DMS153 treated with DMSO at 0.1 percent for 48 hours (cell line): ENCODE measurements at regions not wholly inside any gene's neighbourhood (a gene's known extent, or its start where the extent isn't known, plus 50 kb on each side); places are given as distances from the start of the nearest gene placed in this dataset.

Source experiments
- DNase-seq: peaks from one replicate; lab custom pipeline; 2025; ENCODE audit not compliant: unreplicated experiment; lab: John Stamatoyannopoulos, UW

DNA sequence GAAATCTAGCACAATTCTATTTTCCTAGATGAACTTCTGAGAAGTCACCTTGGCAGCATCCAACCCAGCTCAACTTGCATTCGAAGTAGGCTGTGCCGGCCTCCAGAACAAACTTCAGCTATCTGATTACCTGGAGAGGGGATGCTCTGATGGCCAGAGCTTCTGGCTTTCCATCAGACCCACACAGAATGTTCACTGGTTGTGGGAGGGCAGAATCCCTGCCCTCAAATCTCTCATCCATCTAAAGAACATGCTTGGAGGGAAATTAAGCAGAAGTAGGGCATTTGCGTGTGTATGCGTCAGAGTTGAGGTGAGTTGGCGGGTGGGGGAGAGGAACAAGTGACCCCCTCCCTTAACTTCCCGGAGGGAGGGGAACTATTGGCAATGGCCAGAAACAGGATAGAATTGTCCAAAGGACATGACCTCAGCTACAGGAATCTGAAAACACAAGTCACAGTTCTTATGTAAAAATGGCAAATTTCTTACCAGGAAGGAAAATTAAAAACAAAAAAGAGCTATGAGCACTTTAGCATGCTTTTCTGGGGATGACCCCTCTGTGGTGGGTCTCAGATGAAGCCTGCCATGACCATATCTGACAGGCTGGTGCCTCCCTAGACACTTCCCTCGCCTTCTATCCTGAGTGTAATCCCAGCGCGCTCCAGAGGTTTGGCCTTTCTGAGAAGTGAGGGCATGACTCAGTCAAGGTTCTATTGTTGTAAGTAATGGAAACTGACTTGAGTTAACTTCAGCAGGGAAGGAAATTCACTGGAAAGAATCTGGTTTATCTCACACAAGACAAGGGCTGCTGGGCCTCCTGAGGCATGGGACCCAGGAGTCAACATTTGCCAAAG is 278.8 kb downstream of the RPS24 start:
- DNase-seq, result no peak

DNA sequence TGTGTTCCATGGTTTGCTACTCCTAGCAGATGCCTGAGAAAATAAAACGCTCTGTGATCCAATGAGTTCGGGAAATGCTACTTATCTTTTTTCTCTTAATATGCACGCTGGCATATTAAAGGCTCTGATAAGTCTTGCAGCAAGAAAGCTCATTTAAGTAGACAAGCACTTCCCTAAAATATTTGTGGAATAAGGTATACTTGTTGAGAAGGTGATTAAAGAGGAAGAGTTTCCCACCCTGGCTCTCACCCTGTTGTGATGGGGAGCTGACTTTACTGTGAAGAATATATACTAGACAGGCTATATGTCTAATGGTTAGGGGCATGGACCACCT is 279.4 kb downstream of the RPS24 start:
- DNase-seq, result no peak

DNA sequence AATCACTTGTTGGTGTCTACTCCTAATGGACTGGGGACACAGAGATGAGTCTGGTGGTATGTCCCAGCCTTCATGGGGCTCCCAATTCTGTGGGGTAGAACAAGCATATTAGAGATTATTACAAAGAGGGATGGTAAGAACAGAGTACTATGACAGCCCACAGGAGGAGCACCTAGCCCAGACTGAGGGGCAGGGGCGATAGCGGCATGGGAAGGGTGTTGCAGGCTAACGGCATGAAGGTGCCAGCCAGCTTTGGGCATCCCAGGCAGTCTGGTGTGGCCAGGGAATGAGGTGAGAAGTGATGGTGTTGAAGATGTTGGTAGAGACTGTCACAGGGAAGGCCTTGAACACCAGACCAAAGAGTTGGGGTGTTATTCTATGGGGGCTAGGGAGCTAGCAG is 280.0 kb downstream of the RPS24 start:
- DNase-seq, result no peak

DNA sequence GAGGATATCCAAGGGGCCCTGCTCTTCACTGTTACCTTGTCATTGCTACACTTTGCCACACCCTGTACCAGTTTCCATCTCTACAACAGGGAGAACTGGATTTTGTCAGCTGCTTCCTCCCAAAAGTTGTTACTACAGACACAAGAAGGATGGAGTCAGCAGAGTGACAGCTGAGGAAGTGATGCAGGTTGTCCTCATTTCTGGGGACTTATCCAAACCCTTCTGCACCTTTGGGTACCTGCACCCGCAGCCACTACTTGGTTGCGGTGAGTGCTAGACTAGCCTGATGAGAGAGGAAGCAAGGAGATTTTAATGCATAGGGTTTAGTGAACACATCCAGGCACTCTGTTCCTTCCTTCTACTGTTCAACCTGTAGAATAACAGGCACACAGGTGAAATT is 281.0 kb downstream of the RPS24 start:
- no peak for DNase-seq

DNA sequence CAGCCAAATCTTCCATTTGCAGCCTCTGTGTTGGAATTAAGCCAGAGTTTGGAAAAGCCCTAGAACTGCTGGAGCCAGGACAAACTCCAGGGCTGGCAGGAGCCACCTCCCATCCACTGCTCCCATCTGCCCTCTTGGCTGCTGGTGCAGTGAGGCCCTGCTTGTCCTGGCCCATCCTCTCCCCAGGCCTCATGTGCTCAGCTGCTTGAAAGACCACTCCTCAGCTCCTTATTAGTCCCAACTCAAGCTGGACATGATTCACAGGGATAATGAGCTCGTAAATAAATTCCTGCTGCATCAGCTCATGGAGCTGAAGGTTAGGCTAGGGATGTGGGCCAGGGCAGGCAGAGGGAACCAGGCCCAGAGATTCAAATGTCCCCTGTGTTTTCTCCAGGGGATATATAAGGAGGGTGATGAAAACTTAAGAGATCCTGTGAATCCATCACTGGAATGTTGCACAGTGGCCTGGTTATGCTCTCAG is 282.8 kb downstream of the RPS24 start:
- DNase-seq, result no peak

DNA sequence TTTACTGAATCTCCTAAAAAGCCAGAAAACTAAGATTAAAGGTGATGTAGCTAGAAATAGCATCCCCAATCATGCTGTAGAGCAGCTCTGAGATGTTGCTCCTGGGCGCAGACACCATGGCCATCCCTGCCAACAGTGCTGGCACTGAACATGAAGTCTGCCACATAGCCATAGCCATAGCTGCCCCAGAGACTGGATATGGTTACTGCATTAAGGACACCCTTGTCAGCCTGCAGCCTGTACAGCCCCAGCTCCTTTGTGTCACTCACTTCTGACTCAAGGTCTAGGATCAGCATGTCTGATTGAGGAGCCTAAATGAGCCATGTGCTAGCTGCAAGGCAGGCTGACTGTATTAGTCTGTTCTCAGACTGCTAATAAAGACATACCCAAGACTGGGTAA is 284.6 kb downstream of the RPS24 start:
- no peak for DNase-seq

DNA sequence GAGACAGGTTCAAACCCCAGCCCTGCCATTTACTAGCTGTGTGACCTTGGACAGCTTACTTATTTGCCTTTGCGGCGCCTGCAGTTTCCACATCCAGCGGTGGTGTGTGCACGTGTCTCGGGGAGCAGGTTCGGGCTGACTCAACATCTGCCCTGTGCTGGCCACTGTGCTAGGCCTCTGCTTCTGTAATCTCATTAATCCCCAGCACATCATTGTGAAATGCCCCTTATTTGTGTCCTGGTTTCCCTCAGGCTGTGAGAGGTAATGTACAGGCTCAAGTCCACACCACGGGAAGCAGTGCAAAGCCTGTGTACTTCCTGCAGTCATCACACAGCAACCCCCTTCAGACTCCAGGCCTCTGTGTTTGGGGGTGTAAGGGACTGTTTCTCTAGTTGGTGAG is 285.7 kb downstream of the RPS24 start:
- DNase-seq, result no peak

DNA sequence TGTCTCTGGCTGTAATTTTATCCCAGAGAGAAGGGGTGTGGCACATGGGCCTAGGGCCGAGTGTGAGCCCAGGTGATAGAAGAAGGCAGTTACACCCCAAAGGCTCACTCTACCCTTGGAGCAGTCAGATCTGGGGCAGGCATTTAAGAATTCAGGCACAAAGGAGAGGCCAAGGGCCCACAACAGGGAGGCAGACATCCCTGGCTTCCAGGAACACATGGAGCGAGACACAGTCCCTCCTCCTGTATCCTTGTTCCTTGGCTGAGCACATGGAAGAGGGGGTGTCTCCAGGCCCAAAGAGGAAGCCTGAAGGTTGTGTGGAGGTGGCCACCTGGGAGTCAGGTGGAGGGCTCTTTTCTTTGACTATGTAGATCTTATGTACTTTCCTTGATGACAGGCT is 286.2 kb downstream of the RPS24 start:
- DNase-seq, result no peak

DNA sequence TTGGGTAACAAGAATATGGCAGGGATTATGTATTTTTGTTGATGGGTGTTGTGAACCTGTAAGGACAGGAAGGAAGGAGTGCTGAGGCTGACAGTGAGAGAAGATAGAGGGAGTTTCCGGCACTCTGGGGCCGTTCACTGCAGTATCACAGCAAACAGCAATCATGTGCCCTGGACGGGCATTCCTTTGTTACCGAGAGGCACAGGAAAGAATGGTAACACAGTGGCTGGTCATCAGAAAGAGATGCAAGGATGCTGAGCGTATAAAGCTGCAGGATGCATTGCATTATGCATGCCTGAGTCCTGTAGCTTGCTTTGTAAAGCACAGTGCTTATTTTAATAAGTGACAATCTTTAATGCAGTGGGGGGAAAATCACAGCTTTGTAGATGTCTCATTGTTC is 286.8 kb downstream of the RPS24 start:
- DNase-seq, result no peak

DNA sequence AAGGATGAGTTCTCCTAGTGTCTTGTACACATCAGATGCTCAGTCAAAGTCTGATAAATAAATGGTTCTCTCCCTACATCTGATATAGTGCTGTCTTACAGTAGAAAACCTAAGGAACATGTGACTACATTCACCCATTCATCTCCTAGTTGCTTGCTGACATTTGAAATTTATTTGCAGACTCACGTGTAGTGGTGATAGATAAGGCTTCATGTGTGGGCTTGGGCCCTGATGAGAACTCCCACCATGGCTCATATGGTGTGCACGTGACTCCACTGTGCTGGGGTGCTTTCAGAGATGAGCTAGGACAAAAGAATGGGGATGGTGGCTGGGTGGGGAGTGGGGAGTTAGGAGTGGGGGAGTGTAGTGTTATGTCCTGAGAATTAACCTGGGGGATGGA is 287.3 kb downstream of the RPS24 start:
- DNase-seq, result no peak

DNA sequence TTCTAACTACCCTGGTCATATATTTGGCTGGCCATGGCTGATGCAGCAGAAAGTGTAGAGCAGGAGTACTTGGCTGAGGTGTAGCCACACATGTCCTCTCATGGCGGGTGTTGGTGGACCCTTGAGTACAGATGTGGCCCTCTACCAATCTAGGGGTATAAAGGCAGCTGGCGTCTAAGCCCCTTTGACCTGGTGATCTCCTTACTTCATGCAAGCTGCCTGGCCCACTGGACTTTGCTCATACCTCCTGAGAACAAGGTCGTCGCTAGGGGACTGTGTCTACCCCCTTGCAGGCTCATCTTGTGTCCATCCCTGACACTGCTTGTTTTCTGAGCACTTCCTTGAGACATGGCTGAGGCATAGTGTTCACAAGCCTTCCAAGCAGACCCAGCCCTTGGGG is 287.8 kb downstream of the RPS24 start:
- DNase-seq, result no peak

DNA sequence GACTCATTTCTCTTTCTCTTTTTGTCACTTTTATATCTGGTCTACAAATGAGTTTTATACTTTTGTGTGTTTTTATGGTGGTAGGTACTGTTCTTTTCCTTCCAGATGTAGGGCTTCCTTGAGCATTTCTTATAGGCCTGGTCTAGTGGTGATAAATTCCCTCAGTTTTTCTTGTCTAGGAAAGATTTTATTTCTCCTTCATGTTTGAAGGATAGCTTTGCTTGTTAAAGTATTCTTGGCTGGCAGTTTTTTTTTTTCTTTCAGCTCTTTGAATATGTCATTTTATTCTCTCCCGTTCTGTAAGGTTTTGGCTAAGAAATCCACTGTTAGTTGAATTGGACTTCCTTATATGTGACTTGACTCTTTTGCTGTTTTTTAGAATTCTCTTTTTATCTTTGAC is 292.7 kb downstream of the RPS24 start:
- DNase-seq, result no peak

DNA sequence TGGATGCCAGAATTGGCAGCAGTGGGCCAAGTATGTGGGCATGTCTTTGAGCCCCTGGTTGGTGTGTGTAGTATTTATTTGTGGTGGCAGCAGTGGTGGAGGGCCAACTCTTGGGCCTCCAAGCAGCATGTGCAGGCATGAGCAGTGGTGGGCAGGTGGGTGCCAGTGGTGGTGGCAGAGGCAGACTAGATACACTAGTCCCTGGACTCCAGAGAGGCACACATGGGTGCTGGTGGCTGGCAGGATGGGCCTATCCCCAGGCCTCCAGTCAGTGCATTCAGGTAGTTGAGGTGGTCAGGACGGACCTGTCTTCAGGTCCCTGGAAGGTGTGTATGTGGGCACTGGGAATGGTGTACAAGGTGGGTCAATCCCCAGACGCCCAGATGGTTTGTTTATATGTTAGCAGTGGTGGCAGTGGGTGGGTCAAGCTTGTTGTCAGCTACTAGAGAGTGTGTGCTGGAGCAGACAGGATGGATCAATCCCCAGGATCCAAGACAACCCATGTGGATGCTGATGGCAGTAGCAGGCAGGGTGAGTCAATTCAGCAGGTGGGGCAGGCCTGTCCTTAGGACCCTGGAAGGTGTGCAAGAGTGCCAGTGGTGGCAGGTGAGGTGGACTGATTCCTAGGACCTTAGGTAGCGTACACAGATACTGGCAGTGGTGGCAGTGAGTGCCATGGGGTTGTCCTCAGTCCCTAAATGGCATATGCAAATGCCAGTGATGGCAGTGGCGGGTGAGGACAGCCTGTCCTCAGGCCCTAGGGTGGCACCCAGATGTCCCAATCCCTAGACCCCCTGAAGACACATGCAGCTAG is 294.3 kb downstream of the RPS24 start:
- DNase-seq, result no peak

DNA sequence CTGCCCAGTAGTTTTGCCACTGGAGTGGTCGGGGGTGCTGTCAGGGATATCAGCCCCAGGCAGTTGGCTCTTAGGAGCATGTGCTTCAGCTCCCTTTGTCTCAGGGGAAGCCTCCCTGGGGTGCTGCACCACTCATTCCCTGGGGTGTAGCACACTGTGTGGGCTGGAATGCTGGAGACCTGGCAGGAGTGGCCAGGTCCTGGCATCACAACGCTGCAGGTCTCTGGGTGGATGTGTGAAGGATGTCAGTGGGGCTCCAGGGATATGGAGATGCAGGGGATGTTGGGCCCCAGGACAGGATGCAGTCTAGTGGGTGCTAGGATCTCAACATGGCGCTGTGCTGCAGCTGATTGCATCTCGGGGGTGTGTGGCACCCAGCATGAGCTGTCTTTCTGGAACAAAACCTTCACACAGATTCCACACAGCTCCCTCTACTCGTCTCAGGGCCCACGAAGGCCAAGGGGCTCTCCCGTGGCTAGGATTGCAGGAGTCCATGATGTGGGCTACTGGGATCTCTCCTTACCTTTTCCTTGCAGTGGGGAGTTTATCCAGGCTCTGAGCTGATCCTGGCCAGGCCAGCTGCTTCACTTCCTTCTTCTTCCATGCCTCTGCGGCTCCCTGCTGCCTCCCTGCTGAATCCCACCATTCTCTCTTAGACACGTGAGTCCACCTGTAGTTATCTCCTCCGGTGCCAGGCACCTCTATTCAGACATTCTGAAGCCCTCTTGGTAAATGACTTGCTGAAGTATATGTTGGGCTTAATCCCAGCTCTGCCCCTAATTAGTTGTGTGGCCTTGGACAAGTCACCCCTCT is 295.1 kb downstream of the RPS24 start:
- DNase-seq, result no peak

DNA sequence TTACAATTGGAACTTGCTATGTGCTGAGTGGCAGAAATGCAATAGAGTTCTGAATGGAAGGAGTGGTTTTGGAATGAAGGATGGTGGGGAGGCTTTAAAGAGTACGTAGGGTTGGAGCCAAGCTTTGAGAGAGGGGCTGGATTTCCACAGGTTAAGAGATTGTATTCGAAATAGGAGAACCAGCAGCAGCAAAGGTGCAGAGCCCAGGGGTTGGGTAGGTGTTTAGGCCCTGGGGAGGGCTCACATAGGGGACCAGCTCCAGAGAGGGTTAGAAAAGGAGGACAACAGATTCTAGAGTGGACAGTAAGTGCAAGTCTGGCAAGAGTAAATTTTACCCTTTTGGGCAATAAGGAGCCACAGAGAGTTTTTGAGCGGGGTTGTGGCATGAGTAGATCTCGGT is 297.2 kb downstream of the RPS24 start:
- no peak for DNase-seq

DNA sequence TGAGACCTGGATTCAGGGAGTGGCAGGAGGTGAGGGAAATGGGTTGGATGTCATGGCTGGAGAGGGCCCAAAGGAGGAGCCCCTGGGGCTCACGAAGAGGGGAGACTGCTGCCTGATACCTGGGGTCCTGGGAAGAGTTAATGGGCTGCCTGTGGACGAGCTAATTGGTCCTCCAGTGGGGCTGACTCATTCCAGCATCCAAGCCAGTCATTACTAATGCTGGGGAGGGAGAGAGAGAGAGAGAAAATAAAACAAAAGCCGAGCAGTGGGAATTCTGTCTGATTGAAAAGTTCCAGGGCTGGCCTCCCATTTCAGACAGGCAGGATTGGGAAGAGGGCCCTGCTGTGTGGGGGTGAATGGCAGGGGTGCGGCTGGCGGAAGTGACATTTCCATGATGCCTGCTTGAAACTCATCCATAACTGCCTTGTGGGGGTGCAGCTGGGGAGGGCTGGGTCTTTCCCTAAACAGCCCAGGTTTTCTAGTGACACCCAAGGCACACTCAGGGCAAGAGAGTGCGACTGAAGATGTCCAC is 297.8 kb downstream of the RPS24 start:
- DNase-seq, result no peak

DNA sequence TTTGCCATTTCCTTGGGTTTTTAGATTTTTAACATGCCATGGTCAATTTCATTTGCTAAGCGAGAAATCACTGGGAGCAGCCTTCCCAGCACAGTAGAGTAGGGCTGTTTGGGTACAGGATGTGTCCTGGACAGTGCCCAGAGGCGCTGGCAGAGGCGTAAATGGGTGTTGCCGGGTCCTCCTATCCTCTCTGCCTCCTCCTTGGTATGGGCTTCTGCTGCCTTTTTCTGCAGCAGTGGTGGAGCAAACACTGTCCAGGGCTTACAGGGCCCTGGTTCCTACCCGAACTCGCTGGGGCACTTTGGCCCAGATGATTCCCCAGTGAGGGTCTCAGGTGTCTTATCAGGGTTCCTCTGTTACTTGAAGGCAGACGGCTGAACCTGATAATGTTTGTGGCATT is 298.3 kb downstream of the RPS24 start:
- no peak for DNase-seq

DNA sequence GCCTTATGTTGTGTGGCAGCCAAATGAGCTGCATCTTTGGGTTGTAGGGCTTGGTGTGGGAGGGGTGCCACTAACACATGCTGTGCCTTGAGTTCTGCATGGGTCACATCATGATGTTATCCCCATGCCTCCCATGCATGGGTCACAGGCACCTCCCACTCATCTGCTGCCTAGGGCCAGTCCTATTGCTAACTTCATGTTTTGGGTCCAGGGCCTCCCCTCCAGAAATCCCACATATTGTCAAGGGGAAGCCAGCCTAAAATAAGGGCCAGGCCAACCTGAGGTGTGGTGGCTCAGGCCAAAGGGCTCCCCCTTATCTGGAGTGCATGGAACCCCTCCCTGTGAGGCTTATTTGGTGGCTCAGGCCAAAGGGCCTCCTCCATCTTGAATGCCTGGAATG is 299.0 kb downstream of the RPS24 start:
- DNase-seq, result no peak

DNA sequence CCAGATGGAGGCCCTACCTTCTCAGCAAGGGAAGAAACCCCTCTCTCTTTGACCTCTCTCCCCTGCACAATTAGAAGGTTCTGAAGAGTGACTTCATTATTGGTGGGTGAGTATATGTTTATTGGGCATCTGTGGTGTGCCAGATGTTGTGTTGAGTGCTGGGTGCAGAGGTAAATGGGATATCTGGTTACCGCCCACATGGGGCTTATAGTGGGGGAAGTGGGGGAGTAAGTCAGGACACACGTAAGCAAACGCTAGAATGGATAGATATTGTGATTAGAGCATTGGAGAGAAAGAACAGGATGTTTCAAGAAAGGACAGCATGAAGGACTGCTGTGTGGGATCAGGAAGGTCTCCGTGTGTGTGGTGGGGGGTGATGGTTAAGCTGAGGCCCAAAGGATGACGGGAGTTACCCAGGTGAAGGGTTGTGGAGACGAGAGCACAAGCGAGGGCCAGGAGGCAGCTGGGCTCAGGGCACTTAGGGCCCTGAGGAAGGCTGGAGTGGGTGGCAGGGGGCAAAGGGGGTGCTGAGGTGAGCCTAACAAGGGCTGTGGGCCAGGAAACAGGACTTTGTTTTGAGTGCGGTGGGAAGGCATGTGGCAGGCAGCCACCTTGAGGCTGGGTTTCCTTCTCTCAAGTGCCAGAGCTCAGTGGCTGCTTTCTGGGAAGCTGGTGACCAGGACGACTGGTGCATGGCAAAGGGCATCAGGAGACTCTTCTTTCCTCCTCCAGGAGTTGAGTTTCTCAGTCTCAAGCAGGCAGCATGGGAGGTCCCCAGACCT is 299.9 kb downstream of the RPS24 start:
- DNase-seq, result no peak

DNA sequence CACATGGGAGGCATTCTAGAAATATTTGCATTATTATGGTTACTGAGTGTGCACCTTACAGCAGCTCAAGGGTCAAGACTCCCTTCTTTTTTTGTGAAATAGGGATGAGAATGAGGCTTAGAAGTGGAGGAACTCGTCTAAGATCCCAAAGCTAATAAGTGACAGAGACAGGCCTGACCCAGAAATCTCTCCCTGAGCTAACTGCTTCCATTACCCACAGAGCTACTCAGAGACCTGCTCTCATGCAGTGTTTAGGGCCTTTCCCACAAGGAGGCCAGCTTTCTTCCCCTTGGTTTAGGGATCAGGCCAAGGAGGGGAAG is 301.7 kb downstream of the RPS24 start:
- no peak for DNase-seq
